ENCODE measurements at regions not wholly inside any gene's neighbourhood (a gene's known extent, or its start where the extent isn't known, plus 50 kb on each side); places are given as distances from the start of the nearest gene placed in this dataset.
"Not testable (repeated sequence)": the region's sequence is repeated elsewhere in the genome, so short reads cannot be mapped to it uniquely, and the experiment has no call there.

- Mint-ChIP-seq H3K4me3 (no peak overlapping the region), H3K27ac (ENCODE audit: low read depth) (no peak overlapping the region), H3K36me3 (ENCODE audit: insufficient read depth) (no peaks in the 10 kb centered on the region), H3K9me3 (peaks cover 4% of the 10 kb centered on the region), H3K4me1 (no peaks in the 10 kb centered on the region), H3K27me3 (no peaks in the 10 kb centered on the region)
- DNase-seq (ENCODE audit: low spot score in 2 of 2): no peak
- no peak for ATAC-seq (replicated peaks; ENCODE audit: extremely low read depth, poor library complexity, severe bottlenecking)
Measured at GRCh38 chr3:80898211-80898610, 863.2 kb downstream of the GBE1 start.

GRCh38 chr3:80897005-80897404 is 864.4 kb downstream of the GBE1 start:
- ATAC-seq (replicated peaks; ENCODE audit: extremely low read depth, poor library complexity, severe bottlenecking); H3K36me3 Mint-ChIP-seq (ENCODE audit: insufficient read depth); H3K4me1 Mint-ChIP-seq; H3K4me3 Mint-ChIP-seq; DNase-seq (ENCODE audit: low spot score in 2 of 2); H3K27ac Mint-ChIP-seq (ENCODE audit: low read depth); H3K27me3 Mint-ChIP-seq; H3K9me3 Mint-ChIP-seq: not testable (repeated sequence)

- H3K36me3 Mint-ChIP-seq (ENCODE audit: insufficient read depth): no peaks in the 10 kb centered on the region
- no peaks in the 10 kb centered on the region for H3K4me1 Mint-ChIP-seq
- no peak overlapping the region for H3K4me3 Mint-ChIP-seq
- H3K27me3 Mint-ChIP-seq: no peaks in the 10 kb centered on the region
- no peak for ATAC-seq (replicated peaks; ENCODE audit: extremely low read depth, poor library complexity, severe bottlenecking)
- H3K9me3 Mint-ChIP-seq: peaks cover 8% of the 10 kb centered on the region
- DNase-seq (ENCODE audit: low spot score in 2 of 2): no peak
- no peak overlapping the region for H3K27ac Mint-ChIP-seq (ENCODE audit: low read depth)
Measured at GRCh38 chr3:80890571-80890970, 870.9 kb downstream of the GBE1 start.

- Mint-ChIP-seq H3K4me3 (no peak overlapping the region), H3K36me3 (ENCODE audit: insufficient read depth) (no peaks in the 10 kb centered on the region), H3K27me3 (no peaks in the 10 kb centered on the region), H3K9me3 (peaks cover 8% of the 10 kb centered on the region), H3K27ac (ENCODE audit: low read depth) (no peak overlapping the region), H3K4me1 (no peaks in the 10 kb centered on the region)
- no peak for DNase-seq (ENCODE audit: low spot score in 2 of 2)
- ATAC-seq (replicated peaks; ENCODE audit: extremely low read depth, poor library complexity, severe bottlenecking): no peak
Measured at GRCh38 chr3:80889535-80889934, 871.9 kb downstream of the GBE1 start.

- no peaks in the 10 kb centered on the region for H3K36me3 Mint-ChIP-seq (ENCODE audit: insufficient read depth)
- DNase-seq (ENCODE audit: low spot score in 2 of 2) (no peak), ATAC-seq (replicated peaks; ENCODE audit: extremely low read depth, poor library complexity, severe bottlenecking) (no peak)
- peaks cover 22% of the 10 kb centered on the region for H3K9me3 Mint-ChIP-seq
- H3K4me1 Mint-ChIP-seq: no peaks in the 10 kb centered on the region
- no peaks in the 10 kb centered on the region for H3K27me3 Mint-ChIP-seq
- H3K4me3 Mint-ChIP-seq: no peak overlapping the region
- H3K27ac Mint-ChIP-seq (ENCODE audit: low read depth): no peak overlapping the region
Measured at GRCh38 chr3:80870476-80871041, 890.9 kb downstream of the GBE1 start.

- Mint-ChIP-seq H3K27me3 (no peaks in the 10 kb centered on the region), H3K4me1 (no peaks in the 10 kb centered on the region), H3K36me3 (ENCODE audit: insufficient read depth) (no peaks in the 10 kb centered on the region), H3K27ac (ENCODE audit: low read depth) (no peak overlapping the region), H3K9me3 (peaks cover 23% of the 10 kb centered on the region), H3K4me3 (no peak overlapping the region)
- DNase-seq (ENCODE audit: low spot score in 2 of 2) (no peak), ATAC-seq (replicated peaks; ENCODE audit: extremely low read depth, poor library complexity, severe bottlenecking) (no peak)
Measured at GRCh38 chr3:80855482-80855881, 906.0 kb downstream of the GBE1 start.

GRCh38 chr3:80836395-80836794 is 925.0 kb downstream of the GBE1 start:
- DNase-seq (ENCODE audit: low spot score in 2 of 2): no peak
- H3K4me3 Mint-ChIP-seq: no peak overlapping the region
- no peaks in the 10 kb centered on the region for H3K9me3 Mint-ChIP-seq
- ATAC-seq (replicated peaks; ENCODE audit: extremely low read depth, poor library complexity, severe bottlenecking): no peak
- H3K36me3 Mint-ChIP-seq (ENCODE audit: insufficient read depth): no peaks in the 10 kb centered on the region
- H3K27me3 Mint-ChIP-seq: no peaks in the 10 kb centered on the region
- H3K27ac Mint-ChIP-seq (ENCODE audit: low read depth): no peak overlapping the region
- H3K4me1 Mint-ChIP-seq: no peaks in the 10 kb centered on the region

- ATAC-seq (replicated peaks; ENCODE audit: extremely low read depth, poor library complexity, severe bottlenecking) (no peak), DNase-seq (ENCODE audit: low spot score in 2 of 2) (no peak)
- H3K4me3 Mint-ChIP-seq: no peak overlapping the region
- H3K36me3 Mint-ChIP-seq (ENCODE audit: insufficient read depth): no peaks in the 10 kb centered on the region
- no peaks in the 10 kb centered on the region for H3K4me1 Mint-ChIP-seq
- peaks cover 12% of the 10 kb centered on the region for H3K9me3 Mint-ChIP-seq
- H3K27me3 Mint-ChIP-seq: no peaks in the 10 kb centered on the region
- H3K27ac Mint-ChIP-seq (ENCODE audit: low read depth): no peak overlapping the region
Measured at GRCh38 chr3:80807577-80807976, 953.9 kb downstream of the GBE1 start.

GRCh38 chr3:80806673-80807072 is 954.8 kb downstream of the GBE1 start:
- DNase-seq (ENCODE audit: low spot score in 2 of 2) (no peak), ATAC-seq (replicated peaks; ENCODE audit: extremely low read depth, poor library complexity, severe bottlenecking) (no peak)
- Mint-ChIP-seq H3K4me3 (no peak overlapping the region), H3K4me1 (no peaks in the 10 kb centered on the region), H3K27ac (ENCODE audit: low read depth) (no peak overlapping the region), H3K36me3 (ENCODE audit: insufficient read depth) (no peaks in the 10 kb centered on the region), H3K27me3 (no peaks in the 10 kb centered on the region), H3K9me3 (peaks cover 12% of the 10 kb centered on the region)

- Mint-ChIP-seq H3K27ac (ENCODE audit: low read depth) (no peak overlapping the region), H3K9me3 (peaks cover 6% of the 10 kb centered on the region), H3K4me1 (no peaks in the 10 kb centered on the region), H3K36me3 (ENCODE audit: insufficient read depth) (no peaks in the 10 kb centered on the region), H3K4me3 (no peak overlapping the region), H3K27me3 (no peaks in the 10 kb centered on the region)
- no peak for ATAC-seq (replicated peaks; ENCODE audit: extremely low read depth, poor library complexity, severe bottlenecking)
- no peak for DNase-seq (ENCODE audit: low spot score in 2 of 2)
Measured at GRCh38 chr3:80788914-80789313, 972.5 kb downstream of the GBE1 start.

GRCh38 chr3:80785875-80786274 is 975.6 kb downstream of the GBE1 start:
- peaks cover 11% of the 10 kb centered on the region for H3K9me3 Mint-ChIP-seq
- H3K36me3 Mint-ChIP-seq (ENCODE audit: insufficient read depth): no peaks in the 10 kb centered on the region
- no peaks in the 10 kb centered on the region for H3K27me3 Mint-ChIP-seq
- H3K4me3 Mint-ChIP-seq: no peak overlapping the region
- DNase-seq (ENCODE audit: low spot score in 2 of 2) (no peak), ATAC-seq (replicated peaks; ENCODE audit: extremely low read depth, poor library complexity, severe bottlenecking) (no peak)
- H3K4me1 Mint-ChIP-seq: no peaks in the 10 kb centered on the region
- H3K27ac Mint-ChIP-seq (ENCODE audit: low read depth): no peak overlapping the region

GRCh38 chr3:80785475-80785874 is 976.0 kb downstream of the GBE1 start:
- peaks cover 11% of the 10 kb centered on the region for H3K9me3 Mint-ChIP-seq
- H3K36me3 Mint-ChIP-seq (ENCODE audit: insufficient read depth): no peaks in the 10 kb centered on the region
- no peak for ATAC-seq (replicated peaks; ENCODE audit: extremely low read depth, poor library complexity, severe bottlenecking)
- H3K27me3 Mint-ChIP-seq: no peaks in the 10 kb centered on the region
- H3K4me3 Mint-ChIP-seq: no peak overlapping the region
- DNase-seq (ENCODE audit: low spot score in 2 of 2): no peak
- H3K4me1 Mint-ChIP-seq: no peaks in the 10 kb centered on the region
- no peak overlapping the region for H3K27ac Mint-ChIP-seq (ENCODE audit: low read depth)

GRCh38 chr3:80771085-80771484 is 990.4 kb downstream of the GBE1 start:
- H3K4me3 Mint-ChIP-seq: no peak overlapping the region
- no peaks in the 10 kb centered on the region for H3K27me3 Mint-ChIP-seq
- peak; percentile 42 for ATAC-seq (replicated peaks; ENCODE audit: extremely low read depth, poor library complexity, severe bottlenecking)
- peaks cover 1% of the 10 kb centered on the region for H3K36me3 Mint-ChIP-seq (ENCODE audit: insufficient read depth)
- H3K9me3 Mint-ChIP-seq: no peaks in the 10 kb centered on the region
- H3K27ac Mint-ChIP-seq (ENCODE audit: low read depth): no peak overlapping the region
- DNase-seq (ENCODE audit: low spot score in 2 of 2): no peak
- H3K4me1 Mint-ChIP-seq: no peaks in the 10 kb centered on the region

Measured in central memory CD8-positive, alpha-beta T cell (primary cell).